IMR-90 (cell line): ENCODE measurements at regions not wholly inside any gene's neighbourhood (a gene's known extent, or its start where the extent isn't known, plus 50 kb on each side); places are given as distances from the start of the nearest gene placed in this dataset.

Experiments used
- ATAC-seq: fragments of 200-7000 bp; cut with Tn5 transposase; 2 replicates; pipeline ENCODE4 v1.9.1; 2020; ENCODE audit warnings: low read depth, mild to moderate bottlenecking, moderate library complexity
- BruUV-seq: library from RNA; stranded (reverse); fragments of 400-500 nt; replicated peaks from 2 replicates; lab custom pipeline; 2021; lab: Mats Ljungman, UMichigan
- CTCF ChIA-PET: fragments of 300-600 bp; formaldehyde crosslinking; extraction: SDS; loops from one replicate; lab custom pipeline; 2021; ENCODE audit warnings: antibody characterized with exemption; lab: Yijun Ruan, JAX
- POLR2A ChIA-PET: fragments of 300-600 bp; sonication (Branson Sonifier 250); formaldehyde crosslinking; loops from one replicate; lab custom pipeline; 2022; ENCODE audit warnings: antibody characterized with exemption; ENCODE audit not compliant: unreplicated experiment; lab: Charles Lee
- DNase-seq: peaks from one replicate; pipeline ENCODE4 v3.0.0; 2013
- H2AFZ ChIP-seq: replicated peaks from 2 replicates; pipeline ENCODE3; 2013; ENCODE audit warnings: low read length, mild to moderate bottlenecking; ENCODE audit not compliant: poor library complexity
- H2AK5ac ChIP-seq: 2 replicates; pipeline ENCODE4 v1.6.1; 2013; ENCODE audit warnings: low read depth, low read length, inconsistent platforms
- H2AK9ac ChIP-seq: replicated peaks from 2 replicates; pipeline ENCODE3; 2013; ENCODE audit warnings: mild to moderate bottlenecking, low read depth, low read length, moderate library complexity; ENCODE audit not compliant: poor library complexity
- H2BK120ac ChIP-seq: 2 replicates; pipeline ENCODE4 v1.6.1; 2013; ENCODE audit warnings: low read depth, low read length, inconsistent platforms
- H2BK15ac ChIP-seq: 3 replicates; pipeline ENCODE4 v1.6.1; 2013; ENCODE audit warnings: low read depth, low read length, inconsistent platforms
- H2BK20ac ChIP-seq: 2 replicates; pipeline ENCODE4 v1.6.1; 2013; ENCODE audit warnings: low read depth, mild to moderate bottlenecking, inconsistent platforms, low read length, moderate library complexity
- H2BK5ac ChIP-seq: 2 replicates; pipeline ENCODE4 v1.6.1; 2013; ENCODE audit warnings: mild to moderate bottlenecking, low read depth, low read length, inconsistent platforms; ENCODE audit not compliant: poor library complexity, severe bottlenecking
- H3K14ac ChIP-seq: replicated peaks from 2 replicates; pipeline ENCODE4 v1.6.1; 2013; ENCODE audit warnings: low read depth, low read length, inconsistent platforms
- H3K18ac ChIP-seq: 2 replicates; pipeline ENCODE4 v1.6.1; 2013; ENCODE audit warnings: low read depth, low read length, control low read depth
- H3K23ac ChIP-seq: 2 replicates; pipeline ENCODE4 v1.6.1; 2013; ENCODE audit warnings: low read depth, low read length, inconsistent platforms
- H3K27ac ChIP-seq: 2 replicates; pipeline ENCODE4 v1.5.1; 2013; ENCODE audit warnings: mild to moderate bottlenecking, control low read depth, low read length; ENCODE audit not compliant: insufficient read depth
- H3K27me3 ChIP-seq: 2 replicates; pipeline ENCODE4 v1.6.1; 2013; ENCODE audit warnings: low read length; ENCODE audit not compliant: control insufficient read depth, insufficient read depth
- H3K36me3 ChIP-seq: 2 replicates; pipeline ENCODE4 v1.6.1; 2013; ENCODE audit warnings: low read length, mixed read lengths; ENCODE audit not compliant: control insufficient read depth, insufficient read depth
- H3K4ac ChIP-seq: 2 replicates; pipeline ENCODE4 v1.6.1; 2013; ENCODE audit warnings: low read depth, low read length, inconsistent platforms
- H3K4me1 ChIP-seq: 2 replicates; pipeline ENCODE4 v1.6.1; 2013; ENCODE audit warnings: low read length, mixed read lengths; ENCODE audit not compliant: control insufficient read depth, insufficient read depth
- H3K4me2 ChIP-seq: 2 replicates; pipeline ENCODE4 v1.6.1; 2013; ENCODE audit warnings: low read depth, mild to moderate bottlenecking, control low read depth, low read length, moderate library complexity
- H3K4me3 ChIP-seq: 2 replicates; pipeline ENCODE4 v1.5.1; 2013; ENCODE audit warnings: low read depth, mild to moderate bottlenecking, control low read depth, low read length, moderate library complexity; ENCODE audit not compliant: insufficient read depth
- H3K56ac ChIP-seq: 2 replicates; pipeline ENCODE4 v1.6.1; 2013; ENCODE audit warnings: low read length, inconsistent platforms; ENCODE audit not compliant: insufficient read depth; ENCODE audit errors: extremely low read depth
- H3K79me1 ChIP-seq, 2 experiments: 2 replicates each; pipeline ENCODE4 v1.6.1; 2013; ENCODE audit warnings: low read length in 2 of 2, inconsistent platforms in 1 of 2, low read depth in 1 of 2
- H3K9ac ChIP-seq: 2 replicates; pipeline ENCODE4 v1.6.1; 2013; ENCODE audit warnings: low read depth, low read length, control low read depth
- H3K9me1 ChIP-seq: 2 replicates; pipeline ENCODE4 v1.6.1; 2013; ENCODE audit warnings: low read length, inconsistent platforms; ENCODE audit not compliant: insufficient read depth
- H3K9me3 ChIP-seq: 2 replicates; pipeline ENCODE4 v1.6.1; 2013; ENCODE audit warnings: low read length; ENCODE audit not compliant: control insufficient read depth, insufficient read depth
- H4K20me1 ChIP-seq: 2 replicates; pipeline ENCODE4 v1.6.1; 2013; ENCODE audit warnings: low read length, inconsistent platforms; ENCODE audit not compliant: insufficient read depth
- H4K5ac ChIP-seq: 2 replicates; pipeline ENCODE4 v1.6.1; 2013; ENCODE audit warnings: mild to moderate bottlenecking, low read depth, low read length, control low read depth
- H4K8ac ChIP-seq, 2 experiments: 2 replicates each; pipeline ENCODE4 v1.6.1; 2013; ENCODE audit warnings: low read depth in 2 of 2, low read length in 2 of 2, control low read depth in 1 of 2, inconsistent platforms in 1 of 2
- H4K91ac ChIP-seq: 2 replicates; pipeline ENCODE4 v1.6.1; 2013; ENCODE audit warnings: low read depth, low read length, inconsistent platforms; ENCODE audit not compliant: insufficient read depth
- CEBPB ChIP-seq: IDR thresholded peaks from 2 replicates; pipeline ENCODE4 v1.6.1; 2012; ENCODE audit warnings: low read depth, low read length, improper control_type of control experiment
- CHD1 ChIP-seq: IDR thresholded peaks from 2 replicates; pipeline ENCODE4 v1.6.1; 2012; ENCODE audit warnings: low read depth, low read length, improper control_type of control experiment
- CTCF ChIP-seq: conservative IDR thresholded peaks from 2 replicates; pipeline ENCODE4 v1.5.1; 2012; ENCODE audit warnings: mild to moderate bottlenecking, low read depth, low read length, improper control_type of control experiment
- FOS ChIP-seq: fragments of 150-350 bp; IDR thresholded peaks from 2 replicates; pipeline ENCODE4 v1.6.1; 2016; ENCODE audit warnings: low read depth, low read length
- MAZ ChIP-seq: IDR thresholded peaks from 2 replicates; pipeline ENCODE4 v1.6.1; 2012; ENCODE audit warnings: low read depth, mild to moderate bottlenecking, low read length, improper control_type of control experiment, moderate library complexity, borderline replicate concordance
- MXI1 ChIP-seq: IDR thresholded peaks from 2 replicates; pipeline ENCODE4 v1.6.1; 2012; ENCODE audit warnings: low read depth, mild to moderate bottlenecking, low read length, moderate library complexity, borderline replicate concordance
- RAD21 ChIP-seq: IDR thresholded peaks from 2 replicates; pipeline ENCODE4 v1.6.1; 2012; ENCODE audit warnings: low read length, improper control_type of control experiment
- RCOR1 ChIP-seq: IDR thresholded peaks from 2 replicates; pipeline ENCODE4 v1.6.1; 2012; ENCODE audit warnings: mild to moderate bottlenecking, low read length, improper control_type of control experiment; ENCODE audit not compliant: insufficient replicate concordance
- RFX5 ChIP-seq: IDR thresholded peaks from 2 replicates; pipeline ENCODE4 v1.8.0; 2012; ENCODE audit warnings: low read depth, mild to moderate bottlenecking, low read length, moderate library complexity
- SMC3 ChIP-seq: fragments of 150-350 bp; IDR thresholded peaks from 2 replicates; pipeline ENCODE4 v1.6.1; 2016; ENCODE audit warnings: low read depth, mild to moderate bottlenecking, antibody characterized with exemption, low read length, moderate library complexity
- WGBS, 2 experiments: methylation state at CpG; one replicate each; pipeline versions ENCODE4 v1.1.5 to v1.1.7; 2013; ENCODE audit warnings: missing lambda C conversion rate in 2 of 2; ENCODE audit not compliant: insufficient read length in 1 of 2; ENCODE audit errors: extremely low coverage in 2 of 2; 5-methylcytosine and 5-hydroxymethylcytosine counted together
- dilution Hi-C: fragments of 300-500 bp; cut with HindIII; formaldehyde crosslinking; loops from one replicate; pipeline ENCODE4 v1.14.3; 2018; ENCODE audit warnings: low sequenced_read_pairs; ENCODE audit not compliant: unreplicated experiment
- in situ Hi-C: fragments of 300-500 bp; cut with MboI; formaldehyde crosslinking; loops from 3 replicates; pipeline ENCODE4 v1.14.3; 2019; ENCODE audit warnings: low sequenced_read_pairs, inconsistent platforms, mixed read lengths
- intact Hi-C: fragments of 100-400 bp; cut with micrococcal nuclease; formaldehyde crosslinking; loops from 2 replicates; pipeline ENCODE4 v1.10.0; 2022

DNA sequence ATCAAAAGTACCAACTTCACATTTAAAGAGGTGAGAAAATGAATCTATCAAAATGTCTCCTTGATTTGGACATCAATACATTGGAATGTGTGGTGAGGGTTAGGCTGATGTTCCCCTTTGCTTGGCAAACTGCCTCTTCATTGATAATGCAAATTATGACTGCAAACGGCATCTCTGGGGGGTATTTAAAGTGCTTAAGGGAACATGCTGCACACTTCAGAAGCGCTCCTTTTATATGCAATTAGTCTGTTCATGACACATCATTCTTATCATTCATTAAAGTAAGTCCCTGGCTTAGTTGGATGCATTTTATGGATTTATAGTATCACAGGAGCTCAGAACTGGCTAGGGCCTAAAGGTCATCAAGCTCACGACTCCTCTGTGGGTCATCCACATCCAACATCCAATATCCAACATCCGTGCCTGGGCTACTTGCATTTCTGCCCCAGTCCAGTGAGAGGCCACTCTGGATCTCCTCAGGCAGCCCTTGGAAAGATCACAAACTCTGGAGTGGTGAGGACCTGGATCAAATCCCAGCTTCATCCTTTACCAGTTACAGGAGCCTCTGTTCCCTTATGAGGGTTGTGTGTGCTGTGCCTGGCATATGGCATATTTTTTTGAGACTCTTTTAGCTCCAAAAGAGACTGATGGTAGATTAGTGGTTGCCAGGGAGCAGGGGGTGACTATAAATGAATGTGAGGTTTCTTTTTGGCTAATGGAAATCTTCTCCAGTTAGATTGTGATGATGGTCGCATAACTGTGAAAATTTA lies 136.8 kb upstream of the FOXB1 start:
- no peak overlapping the region for H3K4me2 ChIP-seq
- H2BK5ac ChIP-seq: no peak overlapping the region
- no peak overlapping the region for H2AK5ac ChIP-seq
- TF ChIP-seq MAZ (no peak), SMC3 (no peak), FOS (no peak), RFX5 (no peak), RCOR1 (no peak), CTCF (no peak), RAD21 (no peak), CHD1 (no peak), CEBPB (no peak), MXI1 (no peak)
- no peak overlapping the region for H4K5ac ChIP-seq
- no peaks in the 10 kb centered on the region for H4K20me1 ChIP-seq
- no peak overlapping the region for H4K91ac ChIP-seq
- CTCF ChIA-PET: no interaction called here
- no TSS peak for BruUV-seq
- no peak overlapping the region for H3K9ac ChIP-seq
- H3K79me1 ChIP-seq: no peaks in the 10 kb centered on the region
- no peaks in the 10 kb centered on the region for H3K9me3 ChIP-seq
- H3K4me1 ChIP-seq: no peaks in the 10 kb centered on the region
- no peak overlapping the region for H2AFZ ChIP-seq
- WGBS, 2 experiments: no CpG with 5 or more reads among the region's 5 CpGs
- H3K4ac ChIP-seq: no peak overlapping the region
- H3K27ac ChIP-seq: no peak overlapping the region
- in situ Hi-C loops: no loop called here
- H3K23ac ChIP-seq: no peak overlapping the region
- H2BK15ac ChIP-seq: no peak overlapping the region
- no peaks in the 10 kb centered on the region for H3K27me3 ChIP-seq
- H2BK20ac ChIP-seq: no peak overlapping the region
- H3K18ac ChIP-seq: no peak overlapping the region
- no peak overlapping the region for H4K8ac ChIP-seq
- dilution Hi-C loops: no loop called here
- H2BK120ac ChIP-seq: no peak overlapping the region
- DNase-seq (no peak), ATAC-seq (no peak)
- no peaks in the 10 kb centered on the region for H3K9me1 ChIP-seq
- H3K14ac ChIP-seq: no peak overlapping the region
- H3K36me3 ChIP-seq: no peaks in the 10 kb centered on the region
- no peak overlapping the region for H2AK9ac ChIP-seq
- intact Hi-C loops: no loop called here
- no peak overlapping the region for H3K56ac ChIP-seq
- POLR2A ChIA-PET: no interaction called here
- H3K4me3 ChIP-seq: no peak overlapping the region
